HUES6 (cell line): ENCODE measurements at regions not wholly inside any gene's neighbourhood (a gene's known extent, or its start where the extent isn't known, plus 50 kb on each side); places are given as distances from the start of the nearest gene placed in this dataset.

Source experiments
- H3K27ac ChIP-seq: 2 replicates; pipeline ENCODE4 v1.7.0; 2013; ENCODE audit warnings: low read depth, mild to moderate bottlenecking, low read length, inconsistent platforms
- H3K27me3 ChIP-seq: 2 replicates; pipeline ENCODE4 v1.6.1; 2013; ENCODE audit warnings: low read length; ENCODE audit not compliant: control insufficient read depth, insufficient read depth
- H3K36me3 ChIP-seq: 2 replicates; pipeline ENCODE4 v1.6.1; 2013; ENCODE audit warnings: low read length; ENCODE audit not compliant: control insufficient read depth, insufficient read depth
- H3K4me1 ChIP-seq: 2 replicates; pipeline ENCODE4 v1.6.1; 2013; ENCODE audit warnings: low read length; ENCODE audit not compliant: control insufficient read depth, insufficient read depth
- H3K4me3 ChIP-seq: 2 replicates; pipeline ENCODE4 v1.5.1; 2013; ENCODE audit warnings: low read depth, low read length
- H3K9ac ChIP-seq: one replicate; pipeline ENCODE4 v1.6.1; 2013; ENCODE audit warnings: mild to moderate bottlenecking, low read length
- H3K9me3 ChIP-seq: 2 replicates; pipeline ENCODE4 v1.6.1; 2013; ENCODE audit warnings: low read depth, low read length; ENCODE audit not compliant: control insufficient read depth, insufficient read depth

- Histone ChIP-seq H3K4me3 (no peak overlapping the region), H3K27ac (no peak overlapping the region), H3K27me3 (no peaks in the 10 kb centered on the region), H3K36me3 (no peaks in the 10 kb centered on the region), H3K9ac (no peak overlapping the region), H3K4me1 (peaks cover 23% of the 10 kb centered on the region; the same call in 1 of the 2 replicates), H3K9me3 (no peaks in the 10 kb centered on the region)
Observed at GRCh38 chr5:124398460-124398859, 348.0 kb downstream of the ZNF608 start.

GRCh38 chr5:124397317-124397716 is 349.1 kb downstream of the ZNF608 start:
- no peak overlapping the region for H3K27ac ChIP-seq
- H3K27me3 ChIP-seq = no peaks in the 10 kb centered on the region
- peaks cover 23% of the 10 kb centered on the region; the same call in 1 of the 2 replicates for H3K4me1 ChIP-seq
- H3K9ac ChIP-seq = no peak overlapping the region
- no peaks in the 10 kb centered on the region for H3K36me3 ChIP-seq
- no peak overlapping the region for H3K4me3 ChIP-seq
- no peaks in the 10 kb centered on the region for H3K9me3 ChIP-seq

GRCh38 chr5:124395926-124396325 is 350.5 kb downstream of the ZNF608 start:
- peaks cover 11% of the 10 kb centered on the region; the same call in 1 of the 2 replicates for H3K4me1 ChIP-seq
- peaks cover 4% of the 10 kb centered on the region for H3K9me3 ChIP-seq
- H3K4me3 ChIP-seq = no peak overlapping the region
- H3K9ac ChIP-seq = no peak overlapping the region
- H3K27me3 ChIP-seq = no peaks in the 10 kb centered on the region
- no peak overlapping the region for H3K27ac ChIP-seq
- no peaks in the 10 kb centered on the region for H3K36me3 ChIP-seq

DNA sequence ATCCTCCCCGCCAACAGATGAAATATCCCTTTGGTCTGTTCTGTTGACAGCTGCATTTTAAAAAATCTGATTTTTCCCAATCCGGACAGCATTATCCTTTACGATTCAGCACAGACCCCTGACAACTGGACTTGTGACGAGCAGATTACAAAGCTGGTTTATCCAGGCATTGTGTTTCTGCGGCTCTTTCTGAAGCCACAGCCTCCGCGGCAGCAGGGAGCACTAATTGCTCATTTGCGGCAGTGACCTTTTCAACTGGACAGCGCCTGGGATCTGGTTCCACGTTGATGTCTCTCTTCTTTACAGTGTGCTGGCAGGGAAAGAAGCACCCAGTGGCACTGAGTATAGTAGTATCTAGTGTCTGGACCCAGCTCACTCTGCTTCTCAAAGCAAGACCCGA is 351.2 kb downstream of the ZNF608 start:
- Histone ChIP-seq H3K4me1 (peaks cover 11% of the 10 kb centered on the region; the same call in 1 of the 2 replicates), H3K27ac (no peak overlapping the region), H3K4me3 (no peak overlapping the region), H3K9me3 (peaks cover 10% of the 10 kb centered on the region), H3K9ac (no peak overlapping the region), H3K27me3 (no peaks in the 10 kb centered on the region), H3K36me3 (no peaks in the 10 kb centered on the region)

DNA sequence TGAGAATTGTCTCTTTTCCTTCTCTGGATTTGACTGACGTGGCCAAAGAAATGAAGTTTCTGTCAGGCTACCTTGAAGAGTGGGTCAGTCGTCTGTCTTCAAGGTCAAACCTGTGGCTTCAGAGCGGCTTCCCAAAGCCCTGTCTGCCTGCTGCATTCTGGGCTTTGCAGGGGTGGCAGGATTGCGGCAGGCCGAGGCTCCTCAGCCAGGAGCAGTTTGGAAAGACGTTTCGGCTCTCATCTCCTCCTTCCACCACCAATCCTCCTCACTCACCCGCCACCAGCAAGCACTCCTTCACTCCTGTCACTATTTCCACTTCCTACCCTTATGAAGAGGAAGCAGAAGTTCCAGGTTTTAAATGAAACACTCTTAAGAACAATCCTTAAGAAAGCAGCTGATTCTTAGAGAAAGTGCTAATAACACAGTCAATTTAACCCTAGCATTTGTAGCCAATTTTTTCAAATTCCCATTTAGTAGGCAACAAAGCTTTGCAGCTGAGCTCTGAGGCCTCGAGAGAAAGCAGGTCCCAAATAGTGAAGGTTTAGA is 351.7 kb downstream of the ZNF608 start:
- no peak overlapping the region for H3K9ac ChIP-seq
- H3K4me1 ChIP-seq = peaks cover 11% of the 10 kb centered on the region; the same call in 1 of the 2 replicates
- peaks cover 15% of the 10 kb centered on the region for H3K9me3 ChIP-seq
- H3K27me3 ChIP-seq = no peaks in the 10 kb centered on the region
- H3K27ac ChIP-seq = no peak overlapping the region
- H3K4me3 ChIP-seq = no peak overlapping the region
- H3K36me3 ChIP-seq = no peaks in the 10 kb centered on the region

- peaks cover 11% of the 10 kb centered on the region; the same call in 1 of the 2 replicates for H3K4me1 ChIP-seq
- H3K9ac ChIP-seq = no peak overlapping the region
- H3K27ac ChIP-seq = no peak overlapping the region
- H3K27me3 ChIP-seq = no peaks in the 10 kb centered on the region
- H3K36me3 ChIP-seq = no peaks in the 10 kb centered on the region
- H3K4me3 ChIP-seq = no peak overlapping the region
- H3K9me3 ChIP-seq = peaks cover 24% of the 10 kb centered on the region
Observed at GRCh38 chr5:124393584-124394379, 352.7 kb downstream of the ZNF608 start.

GRCh38 chr5:124383693-124384092 is 362.7 kb downstream of the ZNF608 start:
- Histone ChIP-seq H3K4me3 (no peak overlapping the region), H3K4me1 (no peaks in the 10 kb centered on the region), H3K36me3 (no peaks in the 10 kb centered on the region), H3K9ac (no peak overlapping the region), H3K27me3 (no peaks in the 10 kb centered on the region), H3K27ac (no peak overlapping the region), H3K9me3 (peaks cover 45% of the 10 kb centered on the region)

DNA sequence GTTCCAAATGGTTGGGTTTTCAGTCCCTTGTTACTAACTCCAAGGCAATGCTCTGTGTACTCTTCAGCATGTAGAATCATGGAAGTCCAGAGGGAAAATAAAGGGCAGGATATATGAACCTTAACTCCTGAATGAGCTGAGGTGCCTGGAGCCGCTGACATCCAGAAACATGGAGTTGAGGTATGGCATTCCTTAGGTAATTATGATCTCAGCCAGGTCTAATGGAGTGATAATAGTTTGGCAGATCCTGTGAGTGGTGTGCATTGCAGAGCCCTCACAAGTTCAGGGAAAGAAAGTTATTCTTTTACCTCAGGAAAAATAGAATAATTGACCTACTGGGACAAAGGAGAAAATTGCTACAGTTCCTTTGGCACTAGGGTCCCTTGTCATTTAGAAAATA is 369.1 kb downstream of the ZNF608 start:
- H3K36me3 ChIP-seq = no peaks in the 10 kb centered on the region
- no peak overlapping the region for H3K4me3 ChIP-seq
- no peaks in the 10 kb centered on the region for H3K27me3 ChIP-seq
- H3K9ac ChIP-seq = no peak overlapping the region
- peaks cover 22% of the 10 kb centered on the region for H3K9me3 ChIP-seq
- H3K4me1 ChIP-seq = peaks cover 5% of the 10 kb centered on the region; the same call in 1 of the 2 replicates
- no peak overlapping the region; the same call in 1 of the 2 replicates for H3K27ac ChIP-seq

DNA sequence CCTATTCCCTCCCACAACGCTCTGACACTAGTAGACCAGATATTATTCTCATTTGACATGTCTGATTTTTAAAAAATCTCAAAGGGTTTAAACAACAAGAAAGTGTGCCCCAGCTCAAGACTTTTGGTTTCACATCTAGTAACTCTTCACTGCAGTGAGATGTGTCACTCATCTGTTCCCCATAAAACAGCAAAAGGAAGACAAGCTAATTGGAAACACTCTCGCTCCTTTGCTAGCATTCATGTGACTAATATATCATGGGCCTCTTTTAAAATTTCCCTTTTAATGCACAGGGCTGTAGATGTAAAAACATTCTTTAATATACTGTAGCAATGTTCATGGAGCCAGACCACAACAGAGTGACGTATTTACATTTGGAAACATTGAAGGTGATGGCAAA is 372.6 kb downstream of the ZNF608 start:
- Histone ChIP-seq H3K9ac (no peak overlapping the region), H3K4me3 (no peak overlapping the region), H3K4me1 (peaks cover 5% of the 10 kb centered on the region; the same call in 1 of the 2 replicates), H3K27me3 (no peaks in the 10 kb centered on the region), H3K9me3 (peaks cover 17% of the 10 kb centered on the region), H3K27ac (no peak overlapping the region), H3K36me3 (no peaks in the 10 kb centered on the region; the same call in 1 of the 2 replicates)

- H3K9me3 ChIP-seq = peaks cover 17% of the 10 kb centered on the region
- no peaks in the 10 kb centered on the region; the same call in 1 of the 2 replicates for H3K36me3 ChIP-seq
- H3K4me1 ChIP-seq = peaks cover 5% of the 10 kb centered on the region; the same call in 1 of the 2 replicates
- H3K27me3 ChIP-seq = no peaks in the 10 kb centered on the region
- H3K4me3 ChIP-seq = no peak overlapping the region
- H3K9ac ChIP-seq = no peak overlapping the region
- no peak overlapping the region for H3K27ac ChIP-seq
Observed at GRCh38 chr5:124372457-124372856, 374.0 kb downstream of the ZNF608 start.

DNA sequence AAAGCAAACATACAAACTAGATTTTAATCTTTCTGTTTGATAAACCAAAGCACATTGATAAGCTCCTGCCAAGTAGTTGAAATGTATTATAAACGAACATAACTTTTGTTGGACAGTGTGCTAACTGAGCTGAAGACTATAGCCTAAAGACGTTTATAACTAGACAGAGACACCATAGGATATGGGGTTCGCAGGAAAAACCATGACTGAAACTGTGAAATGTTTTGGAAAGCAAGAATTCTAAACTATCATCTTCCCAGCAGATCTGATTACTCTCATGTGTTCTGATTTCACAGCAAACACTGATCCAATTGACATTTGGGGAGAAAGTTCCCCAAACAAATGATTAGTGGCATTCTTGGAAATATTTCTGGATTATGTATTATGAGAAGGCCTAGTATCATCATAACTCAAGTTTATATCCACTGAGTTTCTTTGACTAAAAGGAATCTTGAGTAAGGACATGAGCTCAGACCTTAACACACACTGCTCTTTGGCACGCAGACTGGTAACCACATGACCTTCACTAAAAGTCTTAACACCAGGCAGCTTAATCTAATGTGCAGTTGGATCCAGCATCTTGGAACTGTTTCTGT is 375.2 kb downstream of the ZNF608 start:
- Histone ChIP-seq H3K27me3 (no peaks in the 10 kb centered on the region), H3K36me3 (no peaks in the 10 kb centered on the region; the same call in 1 of the 2 replicates), H3K4me1 (no peaks in the 10 kb centered on the region; the same call in 1 of the 2 replicates), H3K27ac (no peak overlapping the region), H3K9ac (no peak overlapping the region), H3K9me3 (peaks cover 17% of the 10 kb centered on the region), H3K4me3 (no peak overlapping the region)
